Stomach (tissue), 4 donors: ENCODE measurements at regions not wholly inside any gene's neighbourhood (a gene's known extent, or its start where the extent isn't known, plus 50 kb on each side); places are given as distances from the start of the nearest gene placed in this dataset.

ENCODE experiments used
- EP300 ChIP-seq: sonication (generic); formaldehyde crosslinking; IDR thresholded peaks from one replicate; pipeline ENCODE4 v1.6.1; 2017; ENCODE audit warnings: antibody characterized with exemption
- POLR2A ChIP-seq, 4 donors: fragments of 450-650 bp; IDR thresholded peaks; one replicate each; pipeline ENCODE4 v1.6.1; 2016; ENCODE audit warnings: antibody characterized with exemption in 4 of 4, control low read depth in 2 of 4, mild to moderate bottlenecking in 1 of 4, moderate library complexity in 1 of 4
- TF ChIP-seq, protein P1 (sequence below), 7 experiments: fragments of 450-650 bp in 4 of 7; fragments of 200-600 bp in 3 of 7; sonication (generic) in 3 of 7; IDR thresholded peaks; one replicate each; pipeline ENCODE4 v1.5.1; 2016 to 2019; ENCODE audit warnings: antibody characterized with exemption in 7 of 7, control low read depth in 2 of 7, mild to moderate bottlenecking in 1 of 7

DNA sequence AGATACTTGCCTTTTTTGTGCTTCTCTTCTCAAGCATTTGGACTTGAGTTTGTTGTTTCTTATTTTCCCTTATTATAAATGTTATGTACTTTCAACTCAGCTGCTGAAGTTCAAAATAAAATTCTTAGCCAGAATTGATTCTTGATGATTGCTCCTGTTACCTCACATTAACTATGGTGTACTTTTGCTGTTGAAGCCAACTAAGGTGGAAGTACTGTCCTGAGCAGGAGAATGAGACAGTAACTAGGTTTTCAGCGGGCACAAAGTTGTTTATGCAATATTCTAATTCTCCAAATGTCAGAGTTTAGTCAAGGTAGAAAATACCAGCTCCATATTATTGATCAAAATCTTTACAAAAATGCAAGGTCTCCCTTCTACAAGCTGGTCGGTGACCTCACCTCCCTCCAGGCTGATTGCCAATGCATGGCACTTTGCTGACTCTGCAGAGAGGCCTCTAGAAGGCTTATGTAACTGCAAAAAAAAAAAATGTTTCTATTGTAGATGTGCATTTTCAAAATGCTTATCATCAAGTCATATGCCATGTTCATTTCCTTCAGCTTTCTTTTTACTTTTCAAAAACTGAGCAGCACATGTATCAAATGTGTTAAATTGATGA lies 1783.5 kb upstream of the WWC1 start:
- TF ChIP-seq, protein P1, sequence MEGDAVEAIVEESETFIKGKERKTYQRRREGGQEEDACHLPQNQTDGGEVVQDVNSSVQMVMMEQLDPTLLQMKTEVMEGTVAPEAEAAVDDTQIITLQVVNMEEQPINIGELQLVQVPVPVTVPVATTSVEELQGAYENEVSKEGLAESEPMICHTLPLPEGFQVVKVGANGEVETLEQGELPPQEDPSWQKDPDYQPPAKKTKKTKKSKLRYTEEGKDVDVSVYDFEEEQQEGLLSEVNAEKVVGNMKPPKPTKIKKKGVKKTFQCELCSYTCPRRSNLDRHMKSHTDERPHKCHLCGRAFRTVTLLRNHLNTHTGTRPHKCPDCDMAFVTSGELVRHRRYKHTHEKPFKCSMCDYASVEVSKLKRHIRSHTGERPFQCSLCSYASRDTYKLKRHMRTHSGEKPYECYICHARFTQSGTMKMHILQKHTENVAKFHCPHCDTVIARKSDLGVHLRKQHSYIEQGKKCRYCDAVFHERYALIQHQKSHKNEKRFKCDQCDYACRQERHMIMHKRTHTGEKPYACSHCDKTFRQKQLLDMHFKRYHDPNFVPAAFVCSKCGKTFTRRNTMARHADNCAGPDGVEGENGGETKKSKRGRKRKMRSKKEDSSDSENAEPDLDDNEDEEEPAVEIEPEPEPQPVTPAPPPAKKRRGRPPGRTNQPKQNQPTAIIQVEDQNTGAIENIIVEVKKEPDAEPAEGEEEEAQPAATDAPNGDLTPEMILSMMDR (IDR thresholded peaks at IDR 0.05): no peak
- no peak for TF ChIP-seq POLR2A (IDR thresholded peaks at IDR 0.05)
- TF ChIP-seq EP300: no peak
